ENCODE measurements at regions not wholly inside any gene's neighbourhood (a gene's known extent, or its start where the extent isn't known, plus 50 kb on each side); places are given as distances from the start of the nearest gene placed in this dataset.

DNA sequence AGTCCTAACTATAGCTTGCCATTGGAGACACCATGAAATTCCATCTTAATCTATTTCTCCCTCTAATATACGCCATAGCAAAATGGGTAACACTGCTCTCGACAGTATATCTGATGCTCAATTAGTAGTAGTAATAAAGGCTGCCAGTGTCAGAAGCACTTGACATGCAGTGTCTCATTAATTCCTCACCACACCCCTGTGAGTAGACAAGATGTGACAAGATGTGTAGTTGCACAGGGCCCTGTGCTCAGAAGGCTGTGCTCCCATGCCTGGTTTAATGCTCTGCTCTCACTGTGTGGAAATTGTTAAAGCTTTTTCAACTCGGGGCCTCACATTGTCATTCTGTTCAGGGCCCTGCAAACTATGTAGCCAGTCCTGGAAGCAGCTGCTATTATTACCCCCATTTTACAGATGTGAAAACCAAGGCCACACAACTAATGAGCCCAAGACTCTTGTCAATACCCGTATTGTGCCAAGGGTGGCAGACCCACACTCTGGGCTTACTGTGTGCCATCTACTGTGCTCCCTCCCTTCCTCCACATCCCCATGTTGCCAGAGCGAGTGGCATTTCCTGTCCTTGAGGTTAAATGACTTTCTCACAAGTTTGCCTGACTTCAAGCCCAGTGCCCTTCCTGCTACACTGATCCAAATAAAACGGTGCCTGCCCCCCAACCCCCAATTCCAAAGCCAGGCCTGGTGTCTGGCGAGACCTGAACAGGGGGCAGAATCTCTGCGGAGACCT is 287.3 kb upstream of the CCL2 start:
- no peak for DNase-seq (ENCODE audit: low read depth)
- H3K4me3 ChIP-seq (ENCODE audit: low read depth, low read length), result no peak overlapping the region
- TF ChIP-seq, protein P1, sequence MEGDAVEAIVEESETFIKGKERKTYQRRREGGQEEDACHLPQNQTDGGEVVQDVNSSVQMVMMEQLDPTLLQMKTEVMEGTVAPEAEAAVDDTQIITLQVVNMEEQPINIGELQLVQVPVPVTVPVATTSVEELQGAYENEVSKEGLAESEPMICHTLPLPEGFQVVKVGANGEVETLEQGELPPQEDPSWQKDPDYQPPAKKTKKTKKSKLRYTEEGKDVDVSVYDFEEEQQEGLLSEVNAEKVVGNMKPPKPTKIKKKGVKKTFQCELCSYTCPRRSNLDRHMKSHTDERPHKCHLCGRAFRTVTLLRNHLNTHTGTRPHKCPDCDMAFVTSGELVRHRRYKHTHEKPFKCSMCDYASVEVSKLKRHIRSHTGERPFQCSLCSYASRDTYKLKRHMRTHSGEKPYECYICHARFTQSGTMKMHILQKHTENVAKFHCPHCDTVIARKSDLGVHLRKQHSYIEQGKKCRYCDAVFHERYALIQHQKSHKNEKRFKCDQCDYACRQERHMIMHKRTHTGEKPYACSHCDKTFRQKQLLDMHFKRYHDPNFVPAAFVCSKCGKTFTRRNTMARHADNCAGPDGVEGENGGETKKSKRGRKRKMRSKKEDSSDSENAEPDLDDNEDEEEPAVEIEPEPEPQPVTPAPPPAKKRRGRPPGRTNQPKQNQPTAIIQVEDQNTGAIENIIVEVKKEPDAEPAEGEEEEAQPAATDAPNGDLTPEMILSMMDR (conservative IDR thresholded peaks at IDR 0.05; ENCODE audit: low read depth, low read length), result no peak

DNA sequence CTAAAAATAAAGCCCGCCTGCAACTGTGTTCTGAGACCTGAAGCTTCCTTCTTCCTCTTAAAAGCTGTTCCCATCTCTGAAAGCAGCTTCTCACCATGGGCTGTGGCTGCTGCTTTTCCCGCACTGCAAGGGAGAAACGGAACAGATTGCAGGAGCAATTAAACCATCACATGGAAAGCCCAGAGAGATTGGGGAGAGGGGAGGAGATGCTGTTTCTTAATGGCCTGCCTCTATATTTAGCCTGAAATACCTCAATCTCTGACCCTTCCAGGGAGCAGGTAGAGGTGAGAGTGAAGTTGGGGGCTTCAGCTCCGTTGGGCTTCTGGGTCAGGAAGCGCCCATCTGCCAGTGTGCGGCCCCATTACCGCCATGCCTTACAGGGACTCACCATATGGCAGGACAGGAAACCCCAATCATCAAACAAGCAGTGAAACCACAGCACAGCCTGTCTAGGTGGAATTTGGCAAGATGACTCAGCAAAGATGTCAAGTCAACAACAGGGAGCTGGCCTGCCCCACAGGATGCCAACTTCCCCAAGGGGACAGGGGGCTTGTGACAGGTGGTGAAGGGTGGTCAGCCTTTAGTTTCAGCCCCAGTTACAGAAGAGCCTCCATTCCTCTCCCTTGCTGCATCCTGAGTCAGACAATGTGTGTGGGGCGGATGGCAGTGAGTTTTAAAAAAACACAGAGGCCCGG is 286.6 kb upstream of the CCL2 start:
- TF ChIP-seq, protein P1 (conservative IDR thresholded peaks at IDR 0.05; ENCODE audit: low read depth, low read length), result no peak
- H3K4me3 ChIP-seq (ENCODE audit: low read depth, low read length), result no peak overlapping the region
- no peak for DNase-seq (ENCODE audit: low read depth)

DNA sequence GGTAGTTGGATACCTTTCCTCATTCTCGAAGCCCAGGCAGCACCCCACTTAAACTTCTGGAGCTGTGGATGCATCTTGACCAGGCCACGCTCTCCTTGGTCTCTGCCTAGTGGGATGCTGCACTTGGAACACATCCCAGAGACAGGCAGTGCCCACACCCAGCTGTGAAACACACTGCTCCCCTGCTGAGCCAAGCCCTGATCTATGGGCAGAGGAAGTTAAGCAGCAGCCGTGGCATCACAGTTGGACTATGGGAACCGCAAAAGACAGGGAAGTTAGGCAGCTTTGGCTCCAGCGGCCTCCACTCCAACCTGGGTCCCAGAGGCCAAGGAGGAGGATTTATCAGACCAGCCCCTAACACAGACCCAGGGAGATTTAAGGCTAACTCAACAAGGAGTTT is 284.8 kb upstream of the CCL2 start:
- TF ChIP-seq, protein P1 (conservative IDR thresholded peaks at IDR 0.05; ENCODE audit: low read depth, low read length), result no peak
- no peak overlapping the region for H3K4me3 ChIP-seq (ENCODE audit: low read depth, low read length)
- DNase-seq (ENCODE audit: low read depth), result no peak

DNA sequence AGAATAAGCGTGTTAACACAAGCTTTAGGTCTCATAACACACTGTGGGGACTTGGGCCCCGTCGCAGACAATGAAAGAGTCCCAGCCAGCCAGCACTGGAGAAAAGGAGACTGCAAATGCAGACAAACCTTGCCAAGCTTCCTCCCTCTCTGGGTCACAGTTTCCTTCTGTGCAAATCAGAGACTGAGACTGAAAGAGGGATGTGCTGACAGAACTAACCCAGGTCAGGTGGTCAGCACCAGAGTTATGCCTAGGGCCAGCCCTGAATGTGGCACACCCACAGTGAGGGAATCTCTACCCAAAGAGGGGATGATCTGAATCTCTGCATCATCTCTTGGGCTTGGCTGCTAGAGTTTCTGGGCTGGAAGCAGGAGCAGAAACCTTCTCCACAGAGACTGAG is 282.3 kb upstream of the CCL2 start:
- TF ChIP-seq, protein P1 (conservative IDR thresholded peaks at IDR 0.05; ENCODE audit: low read depth, low read length), result no peak
- H3K4me3 ChIP-seq (ENCODE audit: low read depth, low read length), result no peak overlapping the region
- no peak for DNase-seq (ENCODE audit: low read depth)

DNA sequence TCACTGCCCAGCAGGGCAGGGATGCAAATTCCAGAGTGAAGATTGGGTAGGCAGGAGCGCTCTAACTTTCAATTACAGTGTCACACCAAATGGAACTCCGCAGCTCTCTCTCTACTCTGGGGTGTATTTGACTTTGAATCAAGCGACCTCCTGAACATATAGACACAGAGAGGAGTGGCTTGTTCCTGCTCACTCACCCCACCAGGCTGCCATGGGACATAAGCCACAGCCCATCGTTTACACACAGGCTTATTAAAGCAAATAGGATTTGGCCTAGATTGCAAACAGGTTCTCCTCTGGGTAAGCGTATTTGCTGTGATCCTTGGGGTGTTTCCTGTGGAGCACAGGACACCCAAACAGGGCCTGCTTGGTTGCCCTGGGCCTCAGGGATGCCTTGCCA is 281.6 kb upstream of the CCL2 start:
- TF ChIP-seq, protein P1 (conservative IDR thresholded peaks at IDR 0.05; ENCODE audit: low read depth, low read length), result no peak
- DNase-seq (ENCODE audit: low read depth), result no peak

DNA sequence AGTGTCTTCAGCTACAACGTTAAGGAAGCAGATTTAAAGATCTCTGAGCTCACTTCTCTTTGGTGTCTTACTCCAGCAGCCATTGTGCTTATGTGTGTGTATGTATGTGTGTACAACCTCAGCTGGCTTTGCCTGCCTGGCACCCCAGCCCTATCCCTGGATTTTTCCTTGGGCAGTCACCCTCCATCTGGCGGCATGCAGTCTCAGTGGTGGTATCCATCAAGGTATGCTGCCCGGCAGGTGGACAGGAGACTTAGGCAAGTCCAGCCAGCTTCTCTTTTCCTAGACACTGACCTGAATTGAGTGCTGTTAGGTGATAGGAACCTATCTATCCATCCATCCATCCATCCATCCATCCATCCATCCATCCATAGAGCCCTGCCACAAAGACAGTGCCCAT is 280.8 kb upstream of the CCL2 start:
- no peak for DNase-seq (ENCODE audit: low read depth)
- TF ChIP-seq, protein P1 (conservative IDR thresholded peaks at IDR 0.05; ENCODE audit: low read depth, low read length), result no peak
- no peak overlapping the region for H3K4me3 ChIP-seq (ENCODE audit: low read depth, low read length)

More for the DNA sequence above, 281.6 kb upstream of the CCL2 start:
- no peak overlapping the region for H3K4me3 ChIP-seq (ENCODE audit: low read depth, low read length)
